GF-D8 (cell line): ENCODE measurements at regions not wholly inside any gene's neighbourhood (a gene's known extent, or its start where the extent isn't known, plus 50 kb on each side); places are given as distances from the start of the nearest gene placed in this dataset.
"Not testable (repeated sequence)": the region's sequence is repeated elsewhere in the genome, so short reads cannot be mapped to it uniquely, and the experiment has no call there.

ENCODE experiments used
- DNase-seq: peaks from one replicate; lab custom pipeline; 2025; lab: John Stamatoyannopoulos, UW

- no peak for DNase-seq
Measured at GRCh38 chr3:18236726-18237125, 188.4 kb downstream of the SATB1 start.

DNA sequence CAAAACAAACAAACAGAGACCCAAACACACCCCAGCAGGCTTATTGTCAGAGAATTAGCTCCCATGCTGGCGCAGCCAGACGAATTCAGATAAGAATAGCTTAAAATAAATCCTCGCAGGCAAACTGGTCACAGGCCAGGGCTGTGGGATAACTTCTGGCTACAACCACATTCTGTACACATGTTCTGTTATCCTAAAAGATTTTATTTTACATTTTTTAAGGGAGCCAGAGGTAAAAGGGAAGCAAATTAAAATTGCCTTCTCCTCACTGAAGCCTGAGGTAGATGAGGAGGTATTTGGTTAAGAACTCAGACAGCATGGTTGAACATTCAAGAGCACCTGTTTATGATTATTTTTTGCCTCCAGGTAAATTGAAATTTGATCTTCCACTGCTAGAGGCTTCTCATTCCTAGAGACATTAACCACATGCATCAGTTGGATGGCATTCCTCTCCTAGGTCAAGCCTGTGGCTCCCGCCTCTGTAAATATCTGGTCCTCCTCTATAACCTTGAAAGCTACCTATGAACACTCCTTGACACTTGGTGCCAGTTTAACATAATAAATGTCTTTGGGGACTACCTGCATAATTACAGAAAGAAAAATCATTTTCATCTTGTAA lies 190.3 kb downstream of the SATB1 start:
- no peak for DNase-seq

DNA sequence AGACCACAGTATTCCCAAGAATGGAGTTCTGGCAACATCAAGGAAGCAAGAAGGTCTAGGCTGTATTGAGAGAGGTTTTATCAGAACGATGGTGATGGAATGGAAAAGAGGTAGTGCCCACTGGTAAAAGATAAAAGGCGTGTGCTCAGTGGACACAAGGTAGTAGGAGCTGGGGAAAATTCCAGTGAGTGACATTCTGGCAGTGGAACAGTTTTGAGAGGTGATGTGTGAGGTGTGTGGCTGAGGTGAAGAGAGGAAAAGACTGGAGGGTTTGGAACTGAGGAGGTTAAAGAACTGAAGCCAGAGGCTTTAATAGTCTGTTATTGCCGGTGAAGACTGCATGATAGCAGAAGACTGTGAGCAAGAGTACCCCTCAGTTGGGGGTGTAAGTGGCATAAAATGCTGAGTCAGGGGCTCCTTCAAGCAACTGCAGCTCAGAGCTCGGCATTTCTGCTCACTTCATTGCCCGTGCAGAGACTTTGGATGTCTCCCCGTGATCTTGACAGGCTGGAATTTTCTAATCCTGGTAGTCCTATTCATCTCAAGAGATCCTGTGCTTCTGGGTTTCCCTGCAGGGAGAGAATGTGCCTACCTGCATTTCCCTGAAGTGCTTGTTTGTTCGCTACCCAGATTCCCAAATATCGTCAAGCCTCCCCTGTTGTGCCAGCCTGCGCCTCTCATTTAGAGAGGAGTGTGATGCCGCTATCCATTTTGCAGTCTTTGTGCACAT lies 191.0 kb downstream of the SATB1 start:
- DNase-seq = no peak

GRCh38 chr3:18232317-18232716 lies 192.8 kb downstream of the SATB1 start:
- DNase-seq = no peak

- no peak for DNase-seq
Measured at GRCh38 chr3:18228060-18228459, 197.1 kb downstream of the SATB1 start.

- no peak for DNase-seq
Measured at GRCh38 chr3:18225709-18226108, 199.4 kb downstream of the SATB1 start.

- DNase-seq = no peak
Measured at GRCh38 chr3:18224426-18224825, 200.7 kb downstream of the SATB1 start.

DNA sequence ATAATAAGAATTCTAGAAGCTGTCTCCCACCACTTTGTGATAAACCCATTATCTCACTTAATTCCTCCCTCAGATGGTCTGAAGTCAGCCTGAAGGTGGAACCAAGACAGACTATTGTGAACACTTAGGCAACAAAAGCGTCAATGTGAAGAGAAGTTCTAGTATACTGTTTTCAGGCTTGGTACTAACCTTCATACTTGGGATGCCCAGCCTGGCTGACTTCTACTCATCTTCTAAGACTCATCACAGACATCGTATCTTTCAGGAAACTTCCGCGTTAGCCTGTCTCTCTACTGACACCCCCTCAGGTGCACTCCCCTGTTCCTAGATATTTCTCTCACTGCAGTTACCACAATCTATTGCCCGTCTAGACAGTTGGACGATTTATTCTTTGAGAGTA lies 201.2 kb downstream of the SATB1 start:
- no peak for DNase-seq

GRCh38 chr3:18223571-18223970 lies 201.6 kb downstream of the SATB1 start:
- DNase-seq = peak; percentile 19

DNA sequence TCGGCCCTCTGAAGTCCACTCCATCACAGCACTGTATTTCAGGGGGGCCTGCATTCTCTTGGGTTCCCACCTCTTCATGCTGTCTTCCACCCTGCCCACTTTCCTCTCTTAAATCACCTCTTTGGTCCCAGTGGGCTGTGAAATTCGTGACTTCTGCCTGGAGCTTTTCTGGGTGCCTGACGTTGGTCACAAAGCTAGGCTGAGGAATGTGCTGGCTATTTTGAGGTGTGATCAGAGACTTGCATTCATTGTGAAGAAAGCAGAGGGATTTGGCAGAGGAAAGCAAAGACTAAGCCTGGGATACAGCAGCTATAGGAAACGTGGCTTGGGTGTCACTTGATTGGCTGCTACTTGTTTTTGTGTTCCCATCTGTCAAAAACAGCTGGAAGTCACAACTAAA lies 202.5 kb downstream of the SATB1 start:
- DNase-seq = no peak

DNA sequence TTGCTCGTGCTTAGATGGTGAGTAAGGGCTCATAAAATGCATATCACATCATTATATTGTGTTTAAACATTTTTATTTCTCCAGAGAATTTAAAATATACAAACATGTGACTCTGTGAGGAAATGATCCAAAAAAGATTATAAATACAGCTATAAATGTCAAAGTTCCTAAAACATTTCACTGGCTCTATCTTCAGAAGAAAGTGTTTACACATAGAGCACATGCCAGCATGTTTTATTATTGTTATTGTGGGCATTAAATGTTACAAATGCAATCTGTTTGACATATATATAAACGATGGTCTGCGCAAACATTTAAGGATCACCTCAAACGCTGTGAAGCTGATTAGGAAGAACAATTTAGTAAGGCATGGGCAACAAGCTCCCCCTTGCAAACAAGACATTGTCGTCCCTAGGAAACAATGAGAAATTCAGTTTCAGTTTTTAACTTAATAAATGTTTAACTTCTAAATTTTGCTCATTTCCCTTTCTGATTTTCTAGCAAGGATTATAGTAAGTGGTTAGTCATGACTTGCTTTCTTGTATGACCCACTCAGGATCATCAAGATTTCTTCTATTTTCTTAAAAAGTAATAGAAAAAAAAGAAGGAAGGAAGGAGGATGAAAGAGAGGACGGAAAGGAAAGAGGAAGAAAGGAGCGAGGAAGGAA lies 207.5 kb downstream of the SATB1 start:
- DNase-seq = no peak

DNA sequence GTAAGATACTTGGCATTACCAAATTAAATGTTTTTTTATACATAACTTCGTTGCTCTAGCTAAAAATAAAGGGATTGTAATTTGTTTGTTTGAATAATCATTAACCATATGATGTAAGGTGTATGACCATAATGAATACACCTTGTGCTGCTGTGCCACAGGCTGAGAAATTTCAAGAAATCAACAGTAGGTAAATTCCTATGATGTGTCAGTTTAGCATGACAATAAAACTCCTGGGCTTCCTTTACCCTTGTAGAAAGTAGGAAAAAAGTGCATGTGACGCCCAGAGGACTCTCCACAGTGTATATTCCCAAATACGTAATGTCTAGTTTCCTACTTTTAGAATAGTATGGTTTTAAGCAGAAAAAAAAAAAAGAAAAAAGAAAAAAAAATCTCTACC lies 208.1 kb downstream of the SATB1 start:
- DNase-seq = no peak

DNA sequence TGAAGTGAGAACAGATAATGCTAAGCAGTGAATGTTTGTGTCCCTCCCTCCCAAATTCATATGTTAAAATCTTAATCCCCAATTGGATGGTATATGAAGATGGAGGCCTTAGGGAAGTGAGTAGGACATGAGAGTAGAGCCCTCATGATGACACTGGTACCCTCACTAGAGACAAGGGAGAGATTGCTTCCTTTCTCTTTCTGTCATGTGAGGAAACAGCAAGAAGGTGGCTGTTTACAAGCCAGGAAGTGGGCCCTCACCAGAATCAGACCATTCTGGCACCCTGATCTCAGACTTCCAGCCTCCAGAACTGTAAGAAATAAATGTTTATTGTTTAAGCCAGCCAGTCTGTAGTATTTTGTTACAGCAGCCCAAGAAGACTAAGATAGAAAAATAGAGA lies 209.5 kb downstream of the SATB1 start:
- no peak for DNase-seq

DNA sequence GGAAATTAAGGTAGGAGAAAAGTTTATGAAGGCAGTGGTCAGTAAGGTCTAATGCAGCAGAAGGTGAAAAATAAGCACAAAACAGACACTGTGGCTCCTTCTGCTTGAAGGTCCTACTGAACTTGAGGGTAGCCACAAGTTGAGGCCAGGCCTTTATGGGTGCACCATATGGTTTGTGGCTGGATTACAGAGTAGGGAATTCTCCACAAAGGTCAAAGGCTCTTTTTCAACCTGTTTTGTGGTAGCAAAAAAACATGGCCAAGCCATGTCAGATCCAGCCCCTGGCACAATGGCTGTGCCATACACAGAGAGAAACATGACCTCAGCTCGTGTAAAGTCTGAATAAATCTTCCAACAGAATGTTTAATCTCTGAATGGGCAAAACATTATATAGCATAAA lies 214.0 kb downstream of the SATB1 start:
- DNase-seq = no peak

DNA sequence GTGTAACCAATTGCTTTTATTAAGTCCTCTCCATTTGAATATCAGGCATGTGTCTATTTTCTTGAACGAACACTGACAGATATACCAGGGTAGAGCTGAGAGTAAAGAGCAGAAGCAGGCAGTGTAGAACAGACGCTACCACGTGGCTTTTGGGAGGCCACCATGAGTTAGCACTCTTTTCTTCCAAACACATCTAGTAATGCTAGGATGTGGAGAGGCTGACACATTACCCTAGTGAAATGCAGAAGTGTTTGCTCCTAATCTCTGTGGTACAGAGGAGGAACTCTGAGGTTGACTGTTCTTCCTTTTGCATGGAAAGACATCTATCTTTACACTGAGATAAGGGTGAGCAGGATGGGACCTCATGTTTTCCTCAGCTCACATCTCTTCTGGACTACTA lies 216.3 kb downstream of the SATB1 start:
- peak; percentile 91 for DNase-seq

GRCh38 chr3:18208091-18208490 lies 217.0 kb downstream of the SATB1 start:
- no peak for DNase-seq

GRCh38 chr3:18207226-18207625 lies 217.9 kb downstream of the SATB1 start:
- no peak for DNase-seq

- DNase-seq = not testable (repeated sequence)
Measured at GRCh38 chr3:18205701-18206100, 219.4 kb downstream of the SATB1 start.

DNA sequence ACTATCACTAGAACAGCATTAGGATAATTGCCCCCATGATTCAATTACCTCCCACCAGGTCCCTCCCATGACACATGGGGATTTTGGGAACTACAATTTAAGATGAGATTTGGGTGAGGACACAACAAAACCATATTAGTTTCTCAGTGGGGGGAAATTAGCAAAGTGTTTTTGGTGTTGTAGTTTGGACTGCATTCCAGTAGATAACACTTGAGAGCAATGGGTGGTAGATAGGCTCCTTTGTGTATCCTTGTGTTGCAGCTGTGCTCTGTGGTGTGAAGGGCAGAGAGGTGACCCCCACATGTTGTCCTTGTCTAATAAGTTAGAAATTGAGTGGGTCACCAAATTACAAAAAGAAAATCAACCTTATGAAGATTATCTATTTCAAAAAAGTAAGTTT lies 223.8 kb downstream of the SATB1 start:
- DNase-seq = no peak

DNA sequence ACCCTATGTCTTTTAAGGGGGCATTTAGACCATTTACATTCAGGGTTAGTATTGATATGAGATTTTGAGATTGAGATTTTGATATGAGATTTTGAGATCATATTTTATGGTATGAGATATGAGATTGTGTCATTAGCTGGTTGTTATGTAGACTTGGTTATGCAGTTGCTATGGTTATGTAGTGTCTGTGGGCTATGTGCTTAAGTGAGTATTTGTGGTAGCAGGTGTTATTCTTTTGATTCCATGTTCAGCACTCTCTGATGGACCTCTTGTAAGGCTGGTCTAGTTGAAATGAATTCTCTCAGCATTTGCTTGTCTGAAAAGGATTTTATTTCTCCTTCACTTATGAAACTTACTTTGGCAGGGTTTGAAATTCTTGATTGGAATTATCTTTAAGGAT lies 225.4 kb downstream of the SATB1 start:
- no peak for DNase-seq

GRCh38 chr3:18195836-18196235 lies 229.3 kb downstream of the SATB1 start:
- DNase-seq = no peak

GRCh38 chr3:18194431-18194830 lies 230.7 kb downstream of the SATB1 start:
- peak; percentile 52 for DNase-seq

DNA sequence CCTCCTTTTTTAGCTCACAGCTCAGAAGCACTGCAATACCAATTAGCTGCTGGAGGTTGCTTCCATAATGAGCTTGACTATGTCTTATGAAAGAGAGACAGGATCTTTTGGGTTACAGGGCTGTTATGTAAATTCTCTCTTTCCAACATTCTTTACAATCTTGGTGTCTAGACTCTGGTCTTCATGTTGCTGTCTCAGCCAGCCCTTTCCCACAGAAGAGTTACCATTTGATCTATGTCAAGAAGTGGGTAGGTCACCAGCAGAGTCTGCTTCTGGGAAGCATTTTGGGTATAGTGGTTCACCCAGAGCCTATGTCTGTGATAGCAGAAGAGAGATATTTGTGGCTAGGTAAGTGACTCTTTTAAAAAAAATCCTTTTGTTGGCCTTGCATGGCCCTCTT lies 234.5 kb downstream of the SATB1 start:
- DNase-seq = no peak
